ENCODE measurements at regions not wholly inside any gene's neighbourhood (a gene's known extent, or its start where the extent isn't known, plus 50 kb on each side); places are given as distances from the start of the nearest gene placed in this dataset.

- no peak for DNase-seq (ENCODE audit: low read depth, low spot score)
- no peak overlapping the region for H3K27ac ChIP-seq
- no peak overlapping the region for H3K4me3 ChIP-seq
- no peaks in the 10 kb centered on the region for H3K9me3 ChIP-seq (ENCODE audit: low read depth, low read length)
- no peak for TF ChIP-seq EZH2 (IDR thresholded peaks at IDR 0.05)
- TF ChIP-seq POLR2AphosphoS5 (IDR thresholded peaks at IDR 0.05; ENCODE audit: borderline replicate concordance, low read depth, low read length), result no peak
- TF ChIP-seq FOXP2 (optimal IDR thresholded peaks at IDR 0.05; ENCODE audit: control extremely low read depth, extremely low read length, insufficient read depth), result no peak
- H3K9ac ChIP-seq (ENCODE audit: insufficient read length), result no peak overlapping the region
- H3K36me3 ChIP-seq (ENCODE audit: insufficient read depth, low read length), result no peaks in the 10 kb centered on the region
These were observed 225.6 kb upstream of the CRBN start for GRCh38 chr3:3405131-3405530.

DNA sequence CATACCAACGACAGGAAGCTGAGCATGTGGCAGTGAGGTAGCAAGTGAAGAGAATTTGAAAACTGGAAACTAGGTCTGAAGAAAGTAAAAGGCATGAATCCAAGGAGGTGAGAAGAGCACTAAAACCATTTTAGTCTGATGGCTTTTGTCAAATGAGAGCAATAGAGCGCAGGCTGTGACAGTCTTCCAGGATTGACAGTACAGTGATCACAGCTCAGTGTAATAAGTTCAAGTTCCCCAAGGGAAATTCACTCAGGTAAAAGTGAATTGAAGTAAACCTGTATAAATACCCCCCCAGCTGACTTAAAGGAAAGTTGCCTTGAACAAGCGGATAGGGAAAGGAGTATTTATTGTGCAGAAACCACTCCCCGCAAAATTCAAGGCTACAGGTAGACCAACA is 224.2 kb upstream of the CRBN start:
- Histone ChIP-seq H3K36me3 (ENCODE audit: insufficient read depth, low read length) (no peaks in the 10 kb centered on the region), H3K9me3 (ENCODE audit: low read depth, low read length) (no peaks in the 10 kb centered on the region), H3K9ac (ENCODE audit: insufficient read length) (no peak overlapping the region), H3K27ac (no peak overlapping the region), H3K4me3 (no peak overlapping the region)
- DNase-seq (ENCODE audit: low read depth, low spot score), result no peak
- no peak for TF ChIP-seq FOXP2 (optimal IDR thresholded peaks at IDR 0.05; ENCODE audit: control extremely low read depth, extremely low read length, insufficient read depth)
- TF ChIP-seq EZH2 (IDR thresholded peaks at IDR 0.05), result no peak
- no peak for TF ChIP-seq POLR2AphosphoS5 (IDR thresholded peaks at IDR 0.05; ENCODE audit: borderline replicate concordance, low read depth, low read length)

DNA sequence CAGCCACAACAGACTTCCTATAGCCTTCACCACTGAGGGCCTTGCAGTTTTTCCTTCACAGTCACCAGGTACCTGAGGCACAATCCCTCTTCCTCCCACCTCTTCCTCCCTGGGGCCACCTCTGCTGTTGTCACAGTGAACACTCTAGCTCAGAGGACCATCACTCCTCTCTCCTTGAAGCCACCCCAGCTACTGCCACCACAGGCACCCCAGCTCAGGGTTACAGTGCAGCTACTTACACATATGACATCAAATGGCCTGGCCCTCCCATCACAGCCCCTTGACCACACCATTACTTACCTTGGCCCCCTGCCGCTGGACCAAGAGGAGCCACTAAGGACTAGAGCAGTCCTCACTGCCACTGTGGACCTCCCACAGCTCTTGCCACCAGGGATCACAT is 213.5 kb upstream of the CRBN start:
- Histone ChIP-seq H3K4me3 (no peak overlapping the region), H3K9ac (ENCODE audit: insufficient read length) (no peak overlapping the region), H3K9me3 (ENCODE audit: low read depth, low read length) (no peaks in the 10 kb centered on the region), H3K36me3 (ENCODE audit: insufficient read depth, low read length) (no peaks in the 10 kb centered on the region), H3K27ac (no peak overlapping the region)
- no peak for TF ChIP-seq POLR2AphosphoS5 (IDR thresholded peaks at IDR 0.05; ENCODE audit: borderline replicate concordance, low read depth, low read length)
- TF ChIP-seq FOXP2 (optimal IDR thresholded peaks at IDR 0.05; ENCODE audit: control extremely low read depth, extremely low read length, insufficient read depth), result no peak
- TF ChIP-seq EZH2 (IDR thresholded peaks at IDR 0.05), result no peak
- no peak for DNase-seq (ENCODE audit: low read depth, low spot score)

DNA sequence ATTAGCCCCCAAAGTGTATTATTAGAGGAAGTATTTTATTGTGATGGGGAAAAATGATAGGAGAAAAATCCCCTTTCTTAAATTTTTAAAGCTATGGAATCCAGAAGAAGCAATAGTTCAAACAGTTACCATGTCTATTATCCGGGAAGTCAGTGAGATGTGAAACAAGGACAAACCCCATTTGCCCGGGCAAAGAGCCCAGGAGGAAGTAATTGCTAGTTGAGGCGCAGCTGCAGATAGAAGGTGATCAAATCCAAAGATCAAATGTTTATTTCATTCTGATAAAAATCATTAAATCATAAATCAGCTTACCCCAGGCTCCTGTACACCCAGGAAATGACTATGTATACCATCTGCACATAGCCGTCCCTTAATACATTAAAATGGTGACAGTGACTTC is 204.0 kb upstream of the CRBN start:
- no peak overlapping the region for H3K27ac ChIP-seq
- no peak overlapping the region for H3K9ac ChIP-seq (ENCODE audit: insufficient read length)
- TF ChIP-seq EZH2 (IDR thresholded peaks at IDR 0.05) (no peak), POLR2AphosphoS5 (IDR thresholded peaks at IDR 0.05; ENCODE audit: borderline replicate concordance, low read depth, low read length) (no peak), FOXP2 (optimal IDR thresholded peaks at IDR 0.05; ENCODE audit: control extremely low read depth, extremely low read length, insufficient read depth) (no peak)
- H3K4me3 ChIP-seq, result no peak overlapping the region
- DNase-seq (ENCODE audit: low read depth, low spot score), result no peak
- no peaks in the 10 kb centered on the region for H3K36me3 ChIP-seq (ENCODE audit: insufficient read depth, low read length)
- no peaks in the 10 kb centered on the region for H3K9me3 ChIP-seq (ENCODE audit: low read depth, low read length)

DNA sequence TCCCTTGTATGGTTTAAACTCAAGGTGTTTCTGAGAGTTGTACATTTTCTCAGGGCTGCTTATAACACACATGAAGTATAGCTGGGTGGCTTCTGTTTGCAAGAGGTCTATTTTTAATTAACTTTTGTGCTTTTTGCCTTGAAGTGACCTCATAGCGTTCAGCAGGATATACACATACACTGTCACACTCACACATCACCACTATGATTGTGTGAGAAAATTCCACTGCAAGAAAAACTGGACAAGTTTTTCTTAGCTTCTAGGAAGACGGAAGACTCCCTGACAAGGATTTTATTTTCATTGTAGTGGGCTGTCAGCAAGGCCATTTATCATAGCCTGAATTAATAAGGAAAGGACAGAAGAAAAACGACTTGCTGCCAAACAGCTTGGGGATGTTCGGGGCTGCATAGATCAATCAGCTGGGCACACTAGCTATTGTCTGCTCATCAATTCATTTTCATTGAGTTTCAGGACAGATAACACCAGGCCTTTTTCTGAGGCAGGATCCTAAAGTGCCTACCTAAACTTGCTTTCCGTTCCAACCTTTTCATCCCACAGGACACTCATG is 192.8 kb upstream of the CRBN start:
- no peak for DNase-seq (ENCODE audit: low read depth, low spot score)
- no peaks in the 10 kb centered on the region for H3K9me3 ChIP-seq (ENCODE audit: low read depth, low read length)
- TF ChIP-seq EZH2 (IDR thresholded peaks at IDR 0.05) (no peak), FOXP2 (optimal IDR thresholded peaks at IDR 0.05; ENCODE audit: control extremely low read depth, extremely low read length, insufficient read depth) (no peak), POLR2AphosphoS5 (IDR thresholded peaks at IDR 0.05; ENCODE audit: borderline replicate concordance, low read depth, low read length) (no peak)
- H3K4me3 ChIP-seq, result no peak overlapping the region
- H3K9ac ChIP-seq (ENCODE audit: insufficient read length), result no peak overlapping the region
- no peak overlapping the region for H3K27ac ChIP-seq
- H3K36me3 ChIP-seq (ENCODE audit: insufficient read depth, low read length), result no peaks in the 10 kb centered on the region

GRCh38 chr3:3368306-3368705 is 188.8 kb upstream of the CRBN start:
- H3K9ac ChIP-seq (ENCODE audit: insufficient read length), result no peak overlapping the region
- no peaks in the 10 kb centered on the region for H3K36me3 ChIP-seq (ENCODE audit: insufficient read depth, low read length)
- H3K9me3 ChIP-seq (ENCODE audit: low read depth, low read length), result no peaks in the 10 kb centered on the region
- DNase-seq (ENCODE audit: low read depth, low spot score), result no peak
- no peak overlapping the region for H3K27ac ChIP-seq
- H3K4me3 ChIP-seq, result no peak overlapping the region
- TF ChIP-seq EZH2 (IDR thresholded peaks at IDR 0.05), result no peak
- TF ChIP-seq POLR2AphosphoS5 (IDR thresholded peaks at IDR 0.05; ENCODE audit: borderline replicate concordance, low read depth, low read length), result no peak
- TF ChIP-seq FOXP2 (optimal IDR thresholded peaks at IDR 0.05; ENCODE audit: control extremely low read depth, extremely low read length, insufficient read depth), result no peak

GRCh38 chr3:3366386-3366785 is 186.9 kb upstream of the CRBN start:
- no peak overlapping the region for H3K4me3 ChIP-seq
- no peak for DNase-seq (ENCODE audit: low read depth, low spot score)

GRCh38 chr3:3365716-3366115 is 186.2 kb upstream of the CRBN start:
- Histone ChIP-seq H3K27ac (no peak overlapping the region), H3K36me3 (ENCODE audit: insufficient read depth, low read length) (no peaks in the 10 kb centered on the region), H3K9me3 (ENCODE audit: low read depth, low read length) (no peaks in the 10 kb centered on the region), H3K4me3 (no peak overlapping the region), H3K9ac (ENCODE audit: insufficient read length) (no peak overlapping the region)
- no peak for TF ChIP-seq EZH2 (IDR thresholded peaks at IDR 0.05)
- no peak for TF ChIP-seq POLR2AphosphoS5 (IDR thresholded peaks at IDR 0.05; ENCODE audit: borderline replicate concordance, low read depth, low read length)
- TF ChIP-seq FOXP2 (optimal IDR thresholded peaks at IDR 0.05; ENCODE audit: control extremely low read depth, extremely low read length, insufficient read depth), result no peak
- DNase-seq (ENCODE audit: low read depth, low spot score), result no peak

More at GRCh38 chr3:3366386-3366785, 186.9 kb upstream of the CRBN start:
- no peak overlapping the region for H3K9ac ChIP-seq (ENCODE audit: insufficient read length)
- H3K27ac ChIP-seq, result no peak overlapping the region
- TF ChIP-seq EZH2 (IDR thresholded peaks at IDR 0.05) (no peak), POLR2AphosphoS5 (IDR thresholded peaks at IDR 0.05; ENCODE audit: borderline replicate concordance, low read depth, low read length) (no peak), FOXP2 (optimal IDR thresholded peaks at IDR 0.05; ENCODE audit: control extremely low read depth, extremely low read length, insufficient read depth) (no peak)
- H3K9me3 ChIP-seq (ENCODE audit: low read depth, low read length), result no peaks in the 10 kb centered on the region
- no peaks in the 10 kb centered on the region for H3K36me3 ChIP-seq (ENCODE audit: insufficient read depth, low read length)

DNA sequence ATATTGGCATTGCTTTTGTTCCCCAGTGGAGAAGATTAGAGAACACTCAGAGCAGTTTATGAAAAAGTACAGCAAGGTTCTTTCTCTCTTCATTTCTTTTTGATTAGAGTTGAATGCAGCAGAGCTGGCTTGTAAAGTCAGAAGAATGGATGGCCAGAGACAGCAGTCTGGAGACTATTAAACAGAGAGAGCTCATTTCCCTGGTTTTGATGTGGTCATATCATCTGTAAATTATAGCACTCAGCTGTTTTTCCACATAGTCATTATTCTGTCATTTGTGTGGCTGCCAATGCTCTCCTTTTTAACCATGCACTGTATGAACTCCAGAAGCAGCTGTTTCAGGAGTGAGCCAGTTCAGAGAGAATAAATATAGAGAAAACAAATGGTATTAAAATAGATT is 177.4 kb upstream of the CRBN start:
- Histone ChIP-seq H3K4me3 (no peak overlapping the region), H3K9me3 (ENCODE audit: low read depth, low read length) (no peaks in the 10 kb centered on the region), H3K9ac (ENCODE audit: insufficient read length) (no peak overlapping the region), H3K36me3 (ENCODE audit: insufficient read depth, low read length) (no peaks in the 10 kb centered on the region), H3K27ac (no peak overlapping the region)
- no peak for DNase-seq (ENCODE audit: low read depth, low spot score)
- TF ChIP-seq POLR2AphosphoS5 (IDR thresholded peaks at IDR 0.05; ENCODE audit: borderline replicate concordance, low read depth, low read length) (no peak), EZH2 (IDR thresholded peaks at IDR 0.05) (no peak), FOXP2 (optimal IDR thresholded peaks at IDR 0.05; ENCODE audit: control extremely low read depth, extremely low read length, insufficient read depth) (no peak)

Measured in SK-N-MC (cell line).